Trophoblast cell (in vitro differentiated cells and primary cell): ENCODE measurements at regions not wholly inside any gene's neighbourhood (a gene's known extent, or its start where the extent isn't known, plus 50 kb on each side); places are given as distances from the start of the nearest gene placed in this dataset.

ENCODE experiments used
- DNase-seq, 2 donors: peaks; one replicate each; pipeline ENCODE4 v3.0.0-alpha.2; 2016
- H2AFZ ChIP-seq: 2 replicates; pipeline ENCODE4 v1.6.1; 2013; ENCODE audit warnings: low read length, moderate library complexity, mild to moderate bottlenecking; ENCODE audit not compliant: insufficient read depth, poor library complexity
- H2AK5ac ChIP-seq: 2 replicates; pipeline ENCODE4 v1.6.1; 2013; ENCODE audit warnings: mild to moderate bottlenecking, low read length
- H2BK120ac ChIP-seq: 2 replicates; pipeline ENCODE4 v1.6.1; 2013; ENCODE audit warnings: low read length, mild to moderate bottlenecking, moderate library complexity; ENCODE audit not compliant: insufficient read depth, poor library complexity
- H2BK12ac ChIP-seq: 2 replicates; pipeline ENCODE4 v1.6.1; 2013; ENCODE audit warnings: mild to moderate bottlenecking, low read length, moderate library complexity
- H2BK5ac ChIP-seq: 2 replicates; pipeline ENCODE4 v1.6.1; 2013; ENCODE audit warnings: low read length, low read depth, moderate library complexity, mild to moderate bottlenecking; ENCODE audit not compliant: poor library complexity
- H3K14ac ChIP-seq: 2 replicates; pipeline ENCODE4 v1.6.1; 2013; ENCODE audit warnings: mild to moderate bottlenecking, low read length
- H3K18ac ChIP-seq: 2 replicates; pipeline ENCODE4 v1.6.1; 2013; ENCODE audit warnings: mild to moderate bottlenecking, low read length
- H3K23ac ChIP-seq: 2 replicates; pipeline ENCODE4 v1.6.1; 2013; ENCODE audit warnings: low read length
- H3K27ac ChIP-seq: 2 replicates; pipeline ENCODE4 v1.5.1; 2013; ENCODE audit warnings: low read depth, mild to moderate bottlenecking, inconsistent platforms, low read length, moderate library complexity
- H3K27me3 ChIP-seq: 2 replicates; pipeline ENCODE4 v1.6.1; 2013; ENCODE audit warnings: inconsistent platforms, mild to moderate bottlenecking, low read length, moderate library complexity; ENCODE audit not compliant: insufficient read depth
- H3K36me3 ChIP-seq, 2 experiments: 1 replicate in 1 of 2; 2 replicates in 1 of 2; pipeline ENCODE4 v1.6.1; 2013; ENCODE audit warnings: low read length in 2 of 2, mild to moderate bottlenecking in 2 of 2, moderate library complexity in 1 of 2; ENCODE audit not compliant: insufficient read depth in 2 of 2, control insufficient read depth in 1 of 2
- H3K4ac ChIP-seq: 2 replicates; pipeline ENCODE4 v1.6.1; 2013; ENCODE audit warnings: low read depth, mild to moderate bottlenecking, low read length, moderate library complexity
- H3K4me1 ChIP-seq, 2 experiments: 1 replicate in 1 of 2; 2 replicates in 1 of 2; pipeline ENCODE4 v1.6.1; 2013; ENCODE audit warnings: low read length in 2 of 2, mild to moderate bottlenecking in 2 of 2, moderate library complexity in 1 of 2; ENCODE audit not compliant: insufficient read depth in 2 of 2, control insufficient read depth in 1 of 2
- H3K4me2 ChIP-seq: 2 replicates; pipeline ENCODE4 v1.6.1; 2013; ENCODE audit warnings: inconsistent platforms, mild to moderate bottlenecking, low read length, moderate library complexity
- H3K4me3 ChIP-seq: 2 replicates; pipeline ENCODE4 v1.5.1; 2013; ENCODE audit warnings: mild to moderate bottlenecking, low read depth, low read length, inconsistent platforms
- H3K79me1 ChIP-seq: one replicate; pipeline ENCODE4 v1.6.1; 2013; ENCODE audit warnings: low read length
- H3K79me2 ChIP-seq: 2 replicates; pipeline ENCODE4 v1.6.1; 2013; ENCODE audit warnings: low read length, mild to moderate bottlenecking; ENCODE audit not compliant: control insufficient read depth, insufficient read depth, poor library complexity
- H3K9ac ChIP-seq: 2 replicates; pipeline ENCODE4 v1.6.1; 2013; ENCODE audit warnings: mild to moderate bottlenecking, low read length
- H3K9me3 ChIP-seq: 2 replicates; pipeline ENCODE4 v1.6.1; 2013; ENCODE audit warnings: low read depth, mild to moderate bottlenecking, control low read depth, inconsistent platforms, low read length; ENCODE audit not compliant: insufficient read depth
- H4K12ac ChIP-seq: 2 replicates; pipeline ENCODE4 v1.6.1; 2013; ENCODE audit warnings: low read depth, mild to moderate bottlenecking, low read length, moderate library complexity
- H4K8ac ChIP-seq: 2 replicates; pipeline ENCODE4 v1.6.1; 2013; ENCODE audit warnings: low read depth, mild to moderate bottlenecking, low read length, moderate library complexity
- H4K91ac ChIP-seq: one replicate; pipeline ENCODE4 v1.6.1; 2013; ENCODE audit warnings: low read depth, mild to moderate bottlenecking, low read length, moderate library complexity
- WGBS: extraction: QIAGEN DNeasy Blood & Tissue Kit; methylation state at CpG from one replicate; pipeline ENCODE4 v1.1.7; 2013; ENCODE audit warnings: missing lambda C conversion rate; ENCODE audit not compliant: insufficient read length, insufficient coverage; ENCODE audit errors: extremely low coverage; 5-methylcytosine and 5-hydroxymethylcytosine counted together

GRCh38 chr20:24787071-24787470 lies 162.0 kb upstream of the CST7 start:
- H3K27ac ChIP-seq: no peak overlapping the region
- H3K79me2 ChIP-seq: no peaks in the 10 kb centered on the region
- H3K9ac ChIP-seq: no peak overlapping the region
- H4K91ac ChIP-seq: no peak overlapping the region
- H2BK120ac ChIP-seq: no peak overlapping the region
- H3K18ac ChIP-seq: no peak overlapping the region
- H2BK12ac ChIP-seq: no peak overlapping the region
- H3K4ac ChIP-seq: no peak overlapping the region
- no peak overlapping the region for H3K14ac ChIP-seq
- no peaks in the 10 kb centered on the region for H3K27me3 ChIP-seq
- no peak overlapping the region for H4K12ac ChIP-seq
- H3K4me3 ChIP-seq: no peak overlapping the region
- H2BK5ac ChIP-seq: no peak overlapping the region
- no peak overlapping the region for H4K8ac ChIP-seq
- H3K79me1 ChIP-seq: no peaks in the 10 kb centered on the region
- no peak overlapping the region for H3K23ac ChIP-seq
- H3K4me1 ChIP-seq: no peaks in the 10 kb centered on the region
- H3K36me3 ChIP-seq: no peaks in the 10 kb centered on the region
- H2AK5ac ChIP-seq: no peak overlapping the region
- H3K9me3 ChIP-seq: no peaks in the 10 kb centered on the region
- no peak overlapping the region for H2AFZ ChIP-seq
- no peak overlapping the region for H3K4me2 ChIP-seq
- no peak for DNase-seq
- no CpG with 5 or more reads among the region's 10 CpGs for WGBS

DNA sequence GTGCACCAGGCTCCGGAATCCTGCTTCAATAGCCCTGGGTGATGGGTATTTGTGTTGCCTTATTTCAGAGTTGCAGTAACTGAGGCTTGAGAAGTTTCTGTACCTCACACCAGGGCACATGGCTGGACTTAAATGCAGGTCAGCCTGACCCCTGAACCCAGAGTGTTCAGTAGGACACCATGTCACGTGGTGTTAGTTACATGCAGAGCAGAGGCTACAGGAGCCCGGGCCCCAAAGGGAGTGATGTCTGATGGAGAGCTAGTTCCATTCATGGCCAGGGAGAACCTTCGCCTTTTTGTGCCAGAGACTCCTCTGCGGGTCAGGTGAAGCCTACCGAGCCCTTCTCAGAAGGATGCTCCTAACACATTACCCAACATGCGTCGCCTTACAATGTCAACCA lies 161.4 kb upstream of the CST7 start:
- no peaks in the 10 kb centered on the region for H3K4me1 ChIP-seq
- no peaks in the 10 kb centered on the region for H3K9me3 ChIP-seq
- H3K9ac ChIP-seq: no peak overlapping the region
- no peak overlapping the region for H3K4ac ChIP-seq
- no peak overlapping the region for H4K12ac ChIP-seq
- no peak overlapping the region for H4K91ac ChIP-seq
- no peak overlapping the region for H2BK5ac ChIP-seq
- no peak overlapping the region for H3K23ac ChIP-seq
- H3K27ac ChIP-seq: no peak overlapping the region
- H3K79me1 ChIP-seq: no peaks in the 10 kb centered on the region
- no peaks in the 10 kb centered on the region for H3K79me2 ChIP-seq
- H3K4me2 ChIP-seq: no peak overlapping the region
- no peak overlapping the region for H2AK5ac ChIP-seq
- H2BK12ac ChIP-seq: no peak overlapping the region
- no peak overlapping the region for H3K18ac ChIP-seq
- no peaks in the 10 kb centered on the region for H3K36me3 ChIP-seq
- H2BK120ac ChIP-seq: no peak overlapping the region
- no peak overlapping the region for H4K8ac ChIP-seq
- no peak overlapping the region for H2AFZ ChIP-seq
- H3K27me3 ChIP-seq: no peaks in the 10 kb centered on the region
- no peak overlapping the region for H3K14ac ChIP-seq
- no CpG with 5 or more reads among the region's 8 CpGs for WGBS
- H3K4me3 ChIP-seq: no peak overlapping the region
- DNase-seq: no peak

GRCh38 chr20:24789877-24790276 lies 159.2 kb upstream of the CST7 start:
- H2AK5ac ChIP-seq: no peak overlapping the region
- H3K4me2 ChIP-seq: no peak overlapping the region
- H3K79me1 ChIP-seq: no peaks in the 10 kb centered on the region
- no peak overlapping the region for H2AFZ ChIP-seq
- H4K91ac ChIP-seq: no peak overlapping the region
- H3K23ac ChIP-seq: no peak overlapping the region
- H3K4me3 ChIP-seq: no peak overlapping the region
- DNase-seq: no peak
- H2BK120ac ChIP-seq: no peak overlapping the region
- H3K9ac ChIP-seq: no peak overlapping the region
- no peaks in the 10 kb centered on the region for H3K79me2 ChIP-seq
- no peak overlapping the region for H3K14ac ChIP-seq
- no peaks in the 10 kb centered on the region for H3K4me1 ChIP-seq
- H4K8ac ChIP-seq: no peak overlapping the region
- no peak overlapping the region for H2BK12ac ChIP-seq
- H3K4ac ChIP-seq: no peak overlapping the region
- H3K36me3 ChIP-seq: no peaks in the 10 kb centered on the region
- H4K12ac ChIP-seq: no peak overlapping the region
- no CpG with 5 or more reads among the region's 4 CpGs for WGBS
- no peak overlapping the region for H3K27ac ChIP-seq
- H3K18ac ChIP-seq: no peak overlapping the region
- H3K9me3 ChIP-seq: peaks cover 2% of the 10 kb centered on the region
- H3K27me3 ChIP-seq: no peaks in the 10 kb centered on the region
- no peak overlapping the region for H2BK5ac ChIP-seq

DNA sequence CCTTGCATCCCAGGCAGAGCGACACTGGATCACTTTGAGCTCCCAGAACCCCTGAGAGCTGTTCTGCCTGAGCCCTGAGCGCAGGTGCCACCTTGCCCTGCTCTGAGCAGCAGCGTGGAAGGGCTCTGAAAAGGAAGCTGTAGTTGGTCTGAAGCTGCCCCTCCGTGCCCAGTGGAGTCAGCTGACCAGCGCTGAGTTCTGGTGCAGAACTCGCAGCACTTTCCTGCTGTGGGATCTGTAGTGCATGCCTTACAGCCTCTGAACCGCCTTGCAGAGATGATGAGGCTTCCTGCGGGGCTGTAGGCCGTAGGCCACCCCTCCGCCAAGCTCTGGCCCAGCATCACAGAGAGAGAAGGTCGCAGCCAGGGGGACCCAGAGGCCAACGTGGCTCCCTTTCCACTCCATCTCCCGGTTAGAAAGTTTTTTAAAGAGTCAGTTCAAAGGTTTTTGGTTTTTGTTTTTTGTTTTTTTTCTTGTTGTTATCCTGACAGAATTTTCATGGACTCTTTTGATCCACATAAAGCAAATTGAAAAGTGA lies 158.3 kb upstream of the CST7 start:
- Histone ChIP-seq H2BK120ac (no peak overlapping the region), H2BK5ac (no peak overlapping the region), H3K18ac (no peak overlapping the region), H3K27ac (no peak overlapping the region), H3K23ac (no peak overlapping the region), H4K8ac (no peak overlapping the region), H4K91ac (no peak overlapping the region), H3K79me1 (no peaks in the 10 kb centered on the region), H3K4me3 (no peak overlapping the region), H2BK12ac (no peak overlapping the region), H3K4me1 (no peaks in the 10 kb centered on the region), H4K12ac (no peak overlapping the region), H3K9ac (no peak overlapping the region), H3K4ac (no peak overlapping the region), H3K9me3 (peaks cover 2% of the 10 kb centered on the region), H2AK5ac (no peak overlapping the region), H3K36me3 (no peaks in the 10 kb centered on the region), H3K4me2 (no peak overlapping the region), H2AFZ (no peak overlapping the region), H3K27me3 (no peaks in the 10 kb centered on the region), H3K79me2 (no peaks in the 10 kb centered on the region), H3K14ac (no peak overlapping the region)
- DNase-seq: no peak
- no CpG with 5 or more reads among the region's 13 CpGs for WGBS
